HG03439 (cell line): ENCODE measurements at regions not wholly inside any gene's neighbourhood (a gene's known extent, or its start where the extent isn't known, plus 50 kb on each side); places are given as distances from the start of the nearest gene placed in this dataset.
"Not testable (repeated sequence)": the region's sequence is repeated elsewhere in the genome, so short reads cannot be mapped to it uniquely, and the experiment has no call there.

ENCODE experiments used
- ATAC-seq: cut with Tn5 transposase; IDR thresholded peaks from one replicate; pipeline ENCODE4 v1.9.1; 2021; ENCODE audit warnings: mild to moderate bottlenecking, moderate library complexity; ENCODE audit not compliant: unreplicated experiment

- no peak for ATAC-seq
These were observed 118.0 kb upstream of the RHOBTB1 start for GRCh38 chr10:61061923-61062504.

GRCh38 chr10:61059636-61060035 lies 115.7 kb upstream of the RHOBTB1 start:
- no peak for ATAC-seq

- ATAC-seq = no peak
These were observed 108.7 kb upstream of the RHOBTB1 start for GRCh38 chr10:61052469-61053205.

- ATAC-seq = no peak
These were observed 107.4 kb upstream of the RHOBTB1 start for GRCh38 chr10:61051344-61051743.

- ATAC-seq = no peak
These were observed 106.2 kb upstream of the RHOBTB1 start for GRCh38 chr10:61050120-61050745.

- ATAC-seq = no peak
These were observed 105.4 kb upstream of the RHOBTB1 start for GRCh38 chr10:61049386-61049785.

- no peak for ATAC-seq
These were observed 104.0 kb upstream of the RHOBTB1 start for GRCh38 chr10:61047788-61048560.

GRCh38 chr10:61047081-61047480 lies 103.1 kb upstream of the RHOBTB1 start:
- ATAC-seq = no peak

GRCh38 chr10:61045480-61045879 lies 101.5 kb upstream of the RHOBTB1 start:
- ATAC-seq = not testable (repeated sequence)

GRCh38 chr10:61042533-61042932 lies 98.5 kb upstream of the RHOBTB1 start:
- ATAC-seq = no peak

- ATAC-seq = no peak
These were observed 96.5 kb upstream of the RHOBTB1 start for GRCh38 chr10:61040399-61041016.

- ATAC-seq = no peak
These were observed 95.9 kb upstream of the RHOBTB1 start for GRCh38 chr10:61039868-61040267.

- ATAC-seq = not testable (repeated sequence)
These were observed 93.4 kb upstream of the RHOBTB1 start for GRCh38 chr10:61037261-61037830.

- not testable (repeated sequence) for ATAC-seq
These were observed 92.2 kb upstream of the RHOBTB1 start for GRCh38 chr10:61036148-61036547.

- no peak for ATAC-seq
These were observed 87.4 kb upstream of the RHOBTB1 start for GRCh38 chr10:61031341-61031740.

- ATAC-seq = no peak
These were observed 85.4 kb upstream of the RHOBTB1 start for GRCh38 chr10:61029411-61029810.

GRCh38 chr10:61028861-61029361 lies 84.9 kb upstream of the RHOBTB1 start:
- no peak for ATAC-seq

- no peak for ATAC-seq
These were observed 80.8 kb upstream of the RHOBTB1 start for GRCh38 chr10:61024856-61025201.

GRCh38 chr10:61024151-61024855 lies 80.3 kb upstream of the RHOBTB1 start:
- ATAC-seq = no peak

- no peak for ATAC-seq
These were observed 79.1 kb upstream of the RHOBTB1 start for GRCh38 chr10:61023053-61023452.
